Mucosa of gallbladder (tissue), 1 donor: ENCODE measurements at regions not wholly inside any gene's neighbourhood (a gene's known extent, or its start where the extent isn't known, plus 50 kb on each side); places are given as distances from the start of the nearest gene placed in this dataset.
A peak's percentile ranks its signal among the peaks of the same experiment; 100 is the strongest.
"Not testable (repeated sequence)": the region's sequence is repeated elsewhere in the genome, so short reads cannot be mapped to it uniquely, and the experiment has no call there.

Source experiments
- DNase-seq: peaks from one replicate; pipeline ENCODE4 v3.0.0-alpha.2; 2020; ENCODE audit warnings: low spot score
- donor health status: DM: no; HTN: no; CAD: no.

DNA sequence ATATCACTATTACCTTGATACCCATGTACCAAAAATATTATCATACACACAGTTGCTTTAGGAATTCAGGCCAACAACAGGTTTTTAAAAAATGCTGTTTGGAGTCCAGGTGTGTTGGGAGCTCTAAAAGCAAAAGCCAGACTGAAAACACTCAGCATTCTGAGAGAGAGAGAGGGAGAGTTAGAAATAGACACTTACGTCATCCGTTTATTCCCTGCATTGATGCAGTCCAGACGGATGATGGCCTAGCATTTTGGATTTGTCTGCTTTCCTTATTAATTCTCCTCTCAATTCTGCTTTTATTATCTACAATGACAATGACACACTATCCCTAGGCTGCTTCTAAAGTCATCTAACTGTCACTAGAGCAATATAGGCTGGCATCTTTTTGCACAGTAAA lies 358.3 kb upstream of the BOD1L1 start:
- DNase-seq = no peak

DNA sequence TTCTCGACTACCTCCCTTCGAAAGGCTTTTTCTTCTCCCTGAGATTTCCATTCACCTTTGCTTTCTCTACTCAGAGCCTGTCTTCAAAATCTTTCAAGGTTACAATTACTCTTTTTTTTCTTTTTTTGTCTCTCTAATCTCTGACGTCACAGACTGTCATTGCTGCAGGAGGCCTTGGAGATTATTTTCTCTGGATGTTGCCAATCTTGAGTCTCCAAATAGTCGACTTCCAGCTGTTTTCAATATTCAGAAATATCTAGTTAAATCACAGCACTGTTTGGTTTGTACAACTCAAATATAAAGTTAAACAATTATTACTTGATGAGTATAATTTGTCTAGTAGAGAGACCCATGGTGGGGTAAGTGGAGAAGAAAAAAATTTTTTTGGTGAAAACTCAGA lies 359.0 kb upstream of the BOD1L1 start:
- DNase-seq = no peak

DNA sequence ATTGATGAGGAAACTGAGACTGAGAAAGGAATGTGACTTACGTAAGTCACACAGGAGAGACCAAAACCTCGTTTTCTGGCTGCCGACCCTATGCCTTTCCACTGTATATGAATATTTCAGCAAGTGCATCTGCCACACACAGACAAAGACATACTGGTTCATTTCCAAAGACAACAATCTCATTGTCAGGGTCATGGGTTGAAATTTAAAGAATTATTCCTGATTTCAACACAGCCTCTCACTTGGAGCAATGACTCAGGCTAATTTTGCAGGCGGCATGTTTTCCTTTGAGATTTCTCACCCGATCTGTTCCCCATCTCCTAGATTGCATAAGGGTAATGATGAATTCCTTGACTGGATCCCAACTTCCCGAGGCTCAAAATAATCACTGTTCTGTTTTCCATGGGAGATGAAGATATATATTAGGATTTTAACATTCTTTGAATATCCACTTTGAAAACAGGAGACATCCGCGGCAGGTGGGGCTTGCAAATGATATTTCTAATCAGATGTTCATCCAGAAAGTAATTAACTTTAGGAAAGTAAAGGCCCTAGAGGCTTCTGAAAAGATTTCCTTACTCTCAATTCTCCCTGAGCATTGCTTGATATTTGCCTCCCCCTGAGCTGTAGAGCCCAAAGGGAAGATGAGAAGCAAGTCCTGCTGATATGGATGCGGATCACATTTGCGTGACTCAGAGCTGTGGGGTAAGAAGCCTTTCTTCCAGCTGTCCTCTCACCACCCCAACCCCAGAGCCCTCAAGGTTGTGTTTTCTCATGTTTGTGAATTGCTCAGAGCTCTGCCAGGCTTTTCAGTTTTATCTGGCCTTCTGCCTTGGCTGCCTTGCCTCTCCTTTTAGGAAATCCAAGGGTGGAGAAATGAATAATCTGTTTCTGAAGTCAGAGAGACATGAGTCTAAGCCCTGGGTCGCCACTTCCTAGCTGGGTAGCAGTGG lies 361.1 kb upstream of the BOD1L1 start:
- DNase-seq = no peak

DNA sequence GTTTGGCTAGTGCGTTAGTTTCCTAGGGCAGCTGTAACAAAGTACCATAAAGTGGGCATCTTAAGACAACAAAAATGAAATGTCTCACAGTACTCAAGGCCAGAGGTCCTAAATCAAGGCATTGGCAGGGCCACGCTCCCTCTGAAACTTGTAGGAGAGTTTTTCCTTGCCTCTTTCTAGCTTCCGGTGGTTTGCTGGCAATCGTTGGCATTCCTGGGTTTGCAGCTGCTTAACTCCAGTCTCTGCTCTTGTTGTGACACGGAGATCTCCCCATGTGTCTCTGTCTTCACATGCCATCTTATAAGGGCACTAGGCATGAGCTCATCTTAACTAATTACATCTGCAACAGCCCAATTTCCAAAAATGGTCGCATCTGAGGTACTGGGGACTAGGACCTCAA lies 362.0 kb upstream of the BOD1L1 start:
- DNase-seq = no peak

DNA sequence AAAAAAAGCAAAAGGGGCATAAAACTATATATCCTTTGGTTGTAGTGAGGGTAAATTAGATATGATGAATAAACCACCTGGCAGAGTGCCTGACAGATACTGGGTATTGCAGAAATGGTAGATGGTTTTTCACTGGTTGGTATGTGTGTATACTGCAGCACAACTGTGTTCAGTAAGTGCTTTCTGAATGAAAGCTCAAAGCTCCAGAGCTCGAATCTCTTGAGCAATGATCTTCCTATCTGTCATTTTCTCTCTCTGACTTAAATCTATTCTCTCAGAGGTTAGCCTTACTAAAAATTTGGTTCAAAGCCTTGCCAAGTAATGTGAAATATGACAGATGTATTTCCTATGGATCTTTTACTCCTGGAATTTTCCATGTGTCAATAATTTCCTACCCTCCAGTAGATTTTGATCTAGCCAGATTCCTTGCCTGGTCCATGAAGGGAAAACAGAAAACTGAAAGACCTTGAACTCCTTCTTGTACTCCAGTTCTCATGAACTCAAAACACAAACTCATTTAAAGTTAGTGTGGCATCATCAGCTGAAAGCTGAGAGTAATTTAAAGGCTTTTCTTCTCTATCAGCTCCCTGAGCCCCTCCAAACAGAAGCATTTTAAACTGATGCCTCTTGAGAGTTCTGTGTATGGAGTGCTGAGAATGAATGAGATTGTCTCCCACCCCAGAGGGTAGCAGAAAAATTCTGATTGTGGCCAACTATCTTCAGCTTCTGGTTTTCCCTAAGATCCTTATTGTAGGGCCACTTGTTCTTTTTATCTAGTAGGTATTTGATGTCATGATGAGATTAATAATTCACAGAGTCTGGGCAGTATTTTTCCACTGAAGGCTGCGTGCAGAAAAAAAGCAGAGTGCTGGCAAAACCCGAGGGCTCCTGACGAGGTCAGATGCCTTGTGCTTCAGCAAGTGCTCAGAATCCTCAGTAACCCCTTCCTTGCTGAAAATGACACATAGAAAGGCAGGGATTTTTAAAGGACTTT lies 363.4 kb upstream of the BOD1L1 start:
- peak; percentile 75 for DNase-seq

DNA sequence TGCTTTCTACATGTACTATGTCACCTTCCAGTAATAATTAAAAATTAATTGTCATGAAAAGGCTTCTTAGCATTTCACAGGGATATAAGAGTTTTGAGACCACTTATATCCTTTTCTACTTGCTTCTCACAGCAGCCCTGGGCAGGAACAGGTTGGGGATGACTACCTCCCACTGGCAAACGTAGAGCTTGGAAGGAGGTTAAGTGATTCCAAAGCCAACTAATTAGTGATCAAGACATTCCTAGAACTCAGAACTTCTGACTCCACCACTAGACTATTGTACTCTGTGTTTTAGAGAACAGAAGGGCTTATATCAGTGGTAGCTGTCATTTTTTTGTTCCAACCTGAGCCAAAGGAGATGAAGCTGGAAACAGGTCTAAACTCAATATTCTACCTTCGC lies 364.5 kb upstream of the BOD1L1 start:
- DNase-seq = no peak

DNA sequence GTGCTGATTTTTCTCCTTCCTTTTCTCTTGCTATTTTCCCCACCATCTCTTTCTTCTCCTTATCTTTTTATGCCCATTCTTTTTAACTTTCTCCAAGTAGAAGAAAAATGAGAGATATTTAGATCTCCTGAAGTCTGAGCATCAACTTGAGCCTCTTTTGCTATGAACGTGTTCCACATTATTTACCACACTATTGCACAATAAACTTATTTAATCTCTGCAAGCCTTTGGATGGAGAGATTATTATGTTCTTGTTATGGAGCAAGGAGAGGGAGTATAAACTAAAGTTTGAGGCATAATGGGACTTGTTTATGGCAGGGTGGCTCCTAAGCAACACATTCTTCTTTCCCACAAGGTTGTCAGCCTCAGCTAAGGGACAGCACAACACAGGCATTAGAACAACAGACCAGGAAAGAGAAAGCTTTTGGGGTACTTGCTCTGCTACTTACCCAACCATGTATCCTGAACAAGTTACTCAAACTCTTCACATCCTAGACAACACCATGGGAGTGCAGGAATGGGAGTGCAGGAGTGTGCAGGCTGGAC lies 365.5 kb upstream of the BOD1L1 start:
- DNase-seq = no peak

DNA sequence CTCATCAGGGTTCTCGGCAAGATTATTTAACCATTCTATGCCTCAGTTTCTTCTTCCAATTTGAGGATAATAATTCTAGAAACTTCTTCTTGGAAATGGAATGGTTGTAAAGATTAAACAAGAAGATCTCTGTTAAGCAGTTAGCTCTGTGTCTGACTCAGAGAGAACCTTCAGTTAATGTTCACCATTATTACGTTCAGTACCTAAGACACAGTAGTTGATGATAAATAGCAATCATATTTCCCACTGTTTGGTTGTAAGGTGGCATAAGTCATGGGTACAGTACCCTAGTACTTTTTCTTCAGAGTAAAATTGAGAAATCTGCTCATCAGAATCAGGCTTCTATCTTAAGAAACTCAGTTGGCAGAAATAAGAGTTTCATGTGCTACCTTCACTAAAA lies 366.5 kb upstream of the BOD1L1 start:
- no peak for DNase-seq

DNA sequence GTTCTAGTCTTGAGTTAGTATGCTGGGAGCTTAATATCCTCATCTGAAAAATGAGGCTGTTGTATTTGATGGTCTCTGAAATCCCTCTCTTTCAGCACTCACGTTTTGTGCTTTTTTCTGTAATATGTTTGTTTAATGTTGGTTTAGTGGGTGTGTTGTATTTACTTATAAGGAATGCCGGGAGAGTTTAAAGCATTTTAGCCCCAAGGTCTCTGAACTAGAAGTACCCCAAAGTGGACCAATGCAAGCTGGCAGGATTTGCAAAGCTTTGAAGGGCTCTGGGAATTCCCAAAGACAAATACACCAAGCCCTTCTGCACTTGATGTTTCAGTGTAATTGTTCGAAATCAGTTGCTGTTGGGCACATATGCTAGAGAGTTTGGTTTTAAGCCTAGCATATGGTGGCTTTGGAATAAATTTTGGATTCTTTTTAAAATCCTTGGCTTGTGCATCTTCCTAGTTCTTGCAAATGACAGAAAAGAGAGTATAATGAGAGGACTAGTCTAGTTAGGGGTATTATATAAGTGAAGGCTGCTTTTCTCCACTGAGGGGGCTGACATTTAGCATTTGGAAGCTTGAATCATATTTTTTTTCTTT lies 371.4 kb upstream of the BOD1L1 start:
- no peak for DNase-seq

DNA sequence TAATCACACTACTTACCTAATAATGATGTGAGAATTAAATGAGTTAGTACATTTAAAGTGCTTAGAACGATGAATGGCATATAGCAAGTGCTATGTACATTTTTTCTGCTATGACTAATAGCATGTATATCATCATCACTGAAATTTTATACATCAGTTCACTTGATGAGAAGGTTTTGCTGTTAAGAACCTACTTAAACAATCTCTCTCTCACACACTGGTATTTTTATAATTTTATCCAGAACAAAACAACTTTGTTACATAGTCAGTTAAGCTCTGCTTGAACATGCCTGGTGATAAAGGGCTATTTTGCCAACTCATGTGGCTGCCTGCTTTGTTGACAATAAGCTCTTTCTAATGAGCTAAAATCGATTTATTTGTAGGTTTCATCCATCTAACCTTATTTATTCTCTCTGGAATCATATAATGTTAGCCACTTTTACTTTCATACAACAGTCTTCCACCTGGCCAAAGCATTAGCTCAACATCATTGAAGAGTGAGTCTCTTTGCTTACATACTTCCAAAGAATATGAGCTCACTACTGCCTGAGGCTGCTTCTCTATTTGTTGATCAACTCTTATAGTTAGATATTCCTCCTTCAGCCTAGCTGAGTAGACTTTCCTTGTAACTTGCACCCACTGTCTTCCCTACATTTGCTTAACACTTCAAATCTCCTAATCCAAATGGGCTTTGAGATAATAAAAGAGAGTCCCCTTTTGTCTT lies 372.7 kb upstream of the BOD1L1 start:
- DNase-seq = no peak

DNA sequence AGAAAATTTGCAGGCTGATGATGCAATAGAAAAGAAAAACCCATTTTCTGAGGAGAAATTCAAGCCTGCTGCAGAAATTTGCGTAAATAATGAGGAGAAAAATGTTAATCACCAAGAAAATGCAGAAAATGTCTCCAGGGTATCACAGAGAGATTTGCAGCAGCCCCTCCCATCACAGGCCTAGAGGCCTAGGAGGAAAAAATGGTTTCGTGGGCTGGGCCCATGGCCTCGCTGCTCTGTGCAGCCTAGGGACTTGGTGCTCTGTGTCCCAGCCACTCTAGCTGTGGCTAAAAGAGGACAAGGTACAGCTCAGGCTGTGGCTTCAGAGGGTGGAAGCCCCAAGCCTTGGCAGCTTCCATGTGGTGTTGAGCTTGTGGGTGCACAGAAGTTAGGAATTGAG lies 374.8 kb upstream of the BOD1L1 start:
- DNase-seq = not testable (repeated sequence)

DNA sequence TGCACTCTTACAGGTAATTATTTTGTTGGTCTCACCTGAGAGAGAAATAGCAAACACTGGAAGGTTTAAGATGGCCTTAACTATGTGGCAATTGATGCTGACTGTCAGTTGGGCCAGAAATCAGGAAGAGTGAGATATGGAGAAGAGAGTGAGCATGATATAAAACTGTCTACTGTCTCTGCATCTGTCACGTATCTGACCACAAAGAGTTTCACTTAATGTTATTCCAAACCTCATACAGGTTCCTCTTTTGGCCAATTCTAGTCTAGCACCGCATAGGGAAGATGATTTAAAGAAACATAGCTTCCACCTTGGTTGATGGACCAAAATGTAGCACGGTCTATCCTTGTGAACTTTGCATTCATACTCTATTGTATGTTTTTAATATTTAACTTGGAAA lies 381.0 kb upstream of the BOD1L1 start:
- DNase-seq = no peak

DNA sequence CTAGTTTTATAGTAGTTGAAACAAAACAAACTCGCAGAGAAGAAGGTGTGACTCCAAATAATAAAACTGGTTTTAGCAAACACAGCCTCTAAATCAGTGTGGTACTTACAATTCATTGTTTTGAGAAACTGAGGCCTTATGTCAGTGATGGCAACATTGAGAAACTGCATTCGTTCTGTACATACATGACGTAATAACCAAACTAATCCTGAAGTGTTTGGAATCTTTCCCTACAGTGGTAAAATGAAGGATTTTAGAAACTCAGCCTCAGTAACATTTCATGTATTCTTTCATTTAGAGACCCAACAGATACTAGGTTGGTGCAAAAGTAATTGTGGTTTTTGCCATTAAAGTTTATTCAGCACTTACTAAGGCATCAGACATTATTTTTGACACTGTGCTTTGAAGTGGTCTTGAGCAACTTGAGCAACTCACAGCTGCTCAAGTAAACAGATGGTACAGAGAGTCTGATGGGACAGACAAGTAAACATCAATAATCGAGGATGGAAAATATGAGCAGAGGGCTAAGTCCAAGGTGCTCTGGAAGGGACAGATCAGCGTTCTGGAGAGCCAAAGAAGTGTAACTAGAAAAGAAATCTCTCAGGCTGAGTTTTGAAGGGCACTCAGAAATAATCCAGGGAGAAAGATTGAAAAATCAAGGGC lies 390.8 kb upstream of the BOD1L1 start:
- peak; percentile 18 for DNase-seq

DNA sequence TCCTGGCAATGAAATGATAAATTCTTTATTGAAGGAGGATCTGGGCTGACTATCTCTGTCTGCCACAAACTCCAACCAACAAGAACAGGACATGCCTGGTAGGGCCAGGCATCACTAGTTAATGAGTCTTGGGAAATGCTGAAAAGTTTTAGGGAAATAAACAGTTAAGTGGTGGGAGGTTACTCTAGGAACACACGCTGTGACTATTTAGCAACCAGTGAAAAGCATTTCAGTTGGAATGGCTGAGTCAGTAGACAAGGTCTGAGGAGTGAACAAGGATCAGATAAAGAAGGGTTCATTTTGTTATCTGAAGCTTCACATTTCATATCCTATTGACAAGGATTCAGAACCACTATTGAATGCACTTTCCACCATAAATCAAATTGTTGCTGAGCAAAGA lies 394.9 kb upstream of the BOD1L1 start:
- DNase-seq = no peak

DNA sequence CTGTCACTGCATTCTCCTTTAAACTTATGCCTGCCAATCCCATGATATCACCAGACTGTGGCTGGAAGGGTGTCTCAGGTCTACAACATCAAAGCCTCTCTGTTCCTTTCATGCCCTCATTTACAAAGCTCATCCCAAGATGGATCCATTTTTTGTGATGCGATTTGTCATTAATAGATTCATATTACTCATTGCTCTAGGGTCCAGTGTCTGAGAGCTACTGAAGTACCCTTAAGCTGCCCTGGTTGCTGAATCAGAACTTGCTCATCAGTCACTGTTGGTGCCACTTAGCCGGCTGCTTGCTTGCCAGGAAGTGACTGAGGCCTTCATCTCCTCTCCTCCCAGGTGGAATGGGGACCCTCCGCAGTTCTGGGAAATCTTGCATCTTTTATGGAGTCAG lies 395.5 kb upstream of the BOD1L1 start:
- no peak for DNase-seq

DNA sequence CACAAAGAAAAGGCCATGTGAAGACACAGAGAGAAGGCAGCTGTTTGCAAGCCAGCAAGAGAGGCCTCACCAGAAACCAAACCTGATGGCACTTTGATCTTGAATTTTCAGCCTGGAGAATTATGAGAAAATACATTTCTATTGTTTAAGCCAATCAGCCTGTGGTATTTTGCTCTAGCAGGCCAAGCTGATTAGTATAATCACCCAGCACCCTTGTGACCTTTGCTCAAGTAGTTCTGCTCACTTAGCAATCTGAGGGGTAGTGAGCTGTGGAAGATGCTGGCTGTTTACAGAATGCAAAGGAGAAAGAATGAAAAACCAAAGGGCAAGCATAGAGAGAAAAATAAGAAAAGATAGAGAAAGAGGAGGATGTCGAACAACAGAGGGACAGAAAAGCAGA lies 396.4 kb upstream of the BOD1L1 start:
- DNase-seq = no peak

DNA sequence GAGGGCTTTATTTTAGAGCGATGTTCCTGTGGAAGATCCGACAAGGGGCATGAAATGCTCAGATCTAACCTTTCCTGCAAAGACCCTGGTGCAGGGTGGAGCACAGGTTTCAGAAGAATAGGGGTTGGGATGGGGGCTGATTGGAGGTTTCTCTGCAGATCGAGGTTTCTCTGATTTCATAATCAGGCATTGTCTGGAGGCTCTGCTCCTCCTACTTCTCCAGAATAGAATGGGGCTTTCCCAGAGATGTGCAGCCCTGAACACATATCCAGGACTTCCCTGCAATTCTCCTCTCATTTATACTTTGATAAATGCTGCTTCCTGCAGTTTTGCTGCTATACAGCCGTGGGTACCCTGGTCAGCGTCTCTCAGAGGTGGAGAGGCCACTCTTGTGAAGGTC lies 397.6 kb upstream of the BOD1L1 start:
- no peak for DNase-seq

DNA sequence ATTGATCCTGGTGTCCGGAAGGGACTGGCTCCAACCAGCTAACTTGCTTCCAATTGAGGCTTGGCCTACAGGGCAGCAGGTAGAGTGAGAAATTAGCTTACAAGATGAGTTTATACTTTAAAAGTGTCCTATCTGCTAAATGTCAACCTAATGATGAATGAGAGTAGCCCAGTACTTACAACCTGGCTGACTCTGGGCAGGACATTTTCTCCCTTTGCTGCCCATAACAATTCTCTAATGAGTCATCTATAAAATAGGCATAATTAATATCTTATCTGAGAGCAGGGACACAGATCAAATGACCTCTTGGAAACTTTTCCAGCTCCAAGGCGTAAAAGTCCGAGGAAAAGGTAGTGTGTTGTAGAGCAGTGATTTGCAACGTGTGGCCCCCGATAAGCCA lies 398.4 kb upstream of the BOD1L1 start:
- DNase-seq = peak; percentile 38

DNA sequence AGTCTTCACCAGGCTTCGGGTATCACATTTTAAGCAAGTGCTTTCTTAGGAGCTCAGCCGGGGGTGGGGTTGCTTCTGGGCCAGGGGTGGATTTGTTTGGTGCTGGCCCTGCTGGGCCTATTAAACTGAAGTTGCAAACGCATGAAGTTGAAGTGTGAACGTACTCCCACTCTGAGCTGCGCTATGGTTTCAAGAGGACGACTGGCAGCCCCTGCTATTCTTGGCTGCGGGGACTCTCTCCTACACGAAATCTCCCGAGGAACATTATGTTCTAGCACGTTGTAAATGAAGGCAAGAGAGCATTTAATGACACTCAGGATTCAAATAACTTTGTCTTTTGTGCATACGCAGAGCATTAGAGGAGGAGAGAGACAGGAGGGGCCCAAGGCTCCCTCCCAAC lies 401.3 kb upstream of the BOD1L1 start:
- DNase-seq = no peak

DNA sequence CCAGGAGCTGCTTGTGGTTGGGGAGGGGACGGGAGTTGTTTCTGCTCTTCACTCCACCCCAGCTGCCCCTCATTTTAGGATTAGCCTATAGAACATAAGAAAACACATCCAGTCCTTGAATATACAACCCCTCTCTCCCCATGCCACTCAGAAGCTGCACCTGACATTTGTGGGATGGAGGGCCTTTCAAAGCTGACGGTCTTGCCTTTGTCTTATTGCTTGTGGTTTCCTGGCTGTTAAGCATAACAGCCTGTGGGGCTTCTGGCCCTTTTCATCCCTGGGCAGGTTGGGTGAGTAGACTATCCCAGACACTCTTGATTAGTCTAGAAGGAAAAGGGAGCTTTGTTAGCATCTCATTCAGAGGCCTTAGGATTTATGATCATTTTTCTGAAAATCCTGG lies 407.6 kb upstream of the BOD1L1 start:
- DNase-seq = no peak

DNA sequence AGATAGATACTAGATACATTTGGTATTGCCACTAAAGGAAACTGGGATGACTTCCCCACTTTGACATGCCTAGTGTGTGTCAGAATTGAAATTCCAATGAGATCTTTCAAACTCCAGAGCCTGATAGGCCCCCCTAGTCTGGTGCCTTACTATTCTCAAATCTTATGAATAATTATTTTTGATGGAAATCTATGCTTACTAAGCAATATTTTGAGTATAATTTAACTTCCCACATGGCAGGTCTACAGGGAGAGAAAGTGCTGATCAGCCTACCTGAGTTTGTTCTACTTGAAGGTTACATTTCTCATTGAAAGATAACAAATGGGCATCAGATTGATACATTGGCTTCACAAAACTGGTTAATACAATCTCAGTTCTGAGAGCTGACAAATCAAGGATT lies 415.7 kb upstream of the BOD1L1 start:
- DNase-seq = no peak
